ENCODE measurements at regions not wholly inside any gene's neighbourhood (a gene's known extent, or its start where the extent isn't known, plus 50 kb on each side); places are given as distances from the start of the nearest gene placed in this dataset.
"Not testable (repeated sequence)": the region's sequence is repeated elsewhere in the genome, so short reads cannot be mapped to it uniquely, and the experiment has no call there.

GRCh38 chr10:62934258-62934657, 118.1 kb upstream of the EGR2 start:
- POLR2A ChIA-PET = no interaction called here
- TF ChIP-seq CTCF (IDR thresholded peaks at IDR 0.05; ENCODE audit: insufficient read depth, low read depth, low read length) = no peak
- no peak for DNase-seq (ENCODE audit: low read depth)
- H3K4me3 ChIP-seq (ENCODE audit: low read depth, low read length) = no peak overlapping the region
- no peaks in the 10 kb centered on the region for H3K27me3 ChIP-seq (ENCODE audit: control insufficient read depth, insufficient read depth, low read length)
- no peaks in the 10 kb centered on the region for H3K36me3 ChIP-seq (ENCODE audit: control insufficient read depth, insufficient read depth, low read length)
- CTCF ChIA-PET = interaction anchor here (0.8 to 1.3 kb wide), 3 partner anchors 8 to 38 kb away, joined by 3 read pairs; no protein-coding TSS in a partner anchor

GRCh38 chr10:62928763-62929162, 112.6 kb upstream of the EGR2 start:
- CTCF ChIA-PET; H3K36me3 ChIP-seq (ENCODE audit: control insufficient read depth, insufficient read depth, low read length); DNase-seq (ENCODE audit: low read depth); H3K27me3 ChIP-seq (ENCODE audit: control insufficient read depth, insufficient read depth, low read length); POLR2A ChIA-PET; H3K4me3 ChIP-seq (ENCODE audit: low read depth, low read length): not testable (repeated sequence)

- CTCF ChIA-PET = interaction anchor here (1.2 kb wide), 1 partner anchor 11 kb away, joined by 3 read pairs; no protein-coding TSS in a partner anchor
- DNase-seq (ENCODE audit: low read depth) = no peak
- POLR2A ChIA-PET = no interaction called here
- Histone ChIP-seq H3K27me3 (ENCODE audit: control insufficient read depth, insufficient read depth, low read length) (no peaks in the 10 kb centered on the region), H3K4me3 (ENCODE audit: low read depth, low read length) (no peak overlapping the region), H3K36me3 (ENCODE audit: control insufficient read depth, insufficient read depth, low read length) (no peaks in the 10 kb centered on the region)
- TF ChIP-seq CTCF (IDR thresholded peaks at IDR 0.05; ENCODE audit: insufficient read depth, low read depth, low read length) = no peak
Observed at GRCh38 chr10:62926407-62926806, 110.2 kb upstream of the EGR2 start.

GRCh38 chr10:62924344-62924748, 108.2 kb upstream of the EGR2 start:
- no peak for DNase-seq (ENCODE audit: low read depth)
- no peak for TF ChIP-seq CTCF (IDR thresholded peaks at IDR 0.05; ENCODE audit: insufficient read depth, low read depth, low read length)
- H3K4me3 ChIP-seq (ENCODE audit: low read depth, low read length) = no peak overlapping the region
- no peaks in the 10 kb centered on the region for H3K27me3 ChIP-seq (ENCODE audit: control insufficient read depth, insufficient read depth, low read length)
- CTCF ChIA-PET = interaction anchor here (0.5 to 1.4 kb wide), 4 partner anchors 10 to 330 kb away, joined by 3 to 5 read pairs (median 3); no protein-coding TSS in a partner anchor
- H3K36me3 ChIP-seq (ENCODE audit: control insufficient read depth, insufficient read depth, low read length) = no peaks in the 10 kb centered on the region
- POLR2A ChIA-PET = no interaction called here

GRCh38 chr10:62919776-62920175, 103.6 kb upstream of the EGR2 start:
- no peak for TF ChIP-seq CTCF (IDR thresholded peaks at IDR 0.05; ENCODE audit: insufficient read depth, low read depth, low read length)
- no peaks in the 10 kb centered on the region for H3K27me3 ChIP-seq (ENCODE audit: control insufficient read depth, insufficient read depth, low read length)
- ChIA-PET CTCF (no interaction called here), POLR2A (no interaction called here)
- no peak for DNase-seq (ENCODE audit: low read depth)
- H3K4me3 ChIP-seq (ENCODE audit: low read depth, low read length) = no peak overlapping the region
- H3K36me3 ChIP-seq (ENCODE audit: control insufficient read depth, insufficient read depth, low read length) = no peaks in the 10 kb centered on the region

GRCh38 chr10:62917475-62918238, 101.5 kb upstream of the EGR2 start:
- CTCF ChIA-PET = no interaction called here
- Histone ChIP-seq H3K27me3 (ENCODE audit: control insufficient read depth, insufficient read depth, low read length) (no peaks in the 10 kb centered on the region), H3K36me3 (ENCODE audit: control insufficient read depth, insufficient read depth, low read length) (no peaks in the 10 kb centered on the region), H3K4me3 (ENCODE audit: low read depth, low read length) (no peak overlapping the region)
- TF ChIP-seq CTCF (IDR thresholded peaks at IDR 0.05; ENCODE audit: insufficient read depth, low read depth, low read length) = no peak
- DNase-seq (ENCODE audit: low read depth) = no peak
- POLR2A ChIA-PET = no interaction called here

All from BJ (cell line).